ENCODE measurements at regions not wholly inside any gene's neighbourhood (a gene's known extent, or its start where the extent isn't known, plus 50 kb on each side); places are given as distances from the start of the nearest gene placed in this dataset.

DNA sequence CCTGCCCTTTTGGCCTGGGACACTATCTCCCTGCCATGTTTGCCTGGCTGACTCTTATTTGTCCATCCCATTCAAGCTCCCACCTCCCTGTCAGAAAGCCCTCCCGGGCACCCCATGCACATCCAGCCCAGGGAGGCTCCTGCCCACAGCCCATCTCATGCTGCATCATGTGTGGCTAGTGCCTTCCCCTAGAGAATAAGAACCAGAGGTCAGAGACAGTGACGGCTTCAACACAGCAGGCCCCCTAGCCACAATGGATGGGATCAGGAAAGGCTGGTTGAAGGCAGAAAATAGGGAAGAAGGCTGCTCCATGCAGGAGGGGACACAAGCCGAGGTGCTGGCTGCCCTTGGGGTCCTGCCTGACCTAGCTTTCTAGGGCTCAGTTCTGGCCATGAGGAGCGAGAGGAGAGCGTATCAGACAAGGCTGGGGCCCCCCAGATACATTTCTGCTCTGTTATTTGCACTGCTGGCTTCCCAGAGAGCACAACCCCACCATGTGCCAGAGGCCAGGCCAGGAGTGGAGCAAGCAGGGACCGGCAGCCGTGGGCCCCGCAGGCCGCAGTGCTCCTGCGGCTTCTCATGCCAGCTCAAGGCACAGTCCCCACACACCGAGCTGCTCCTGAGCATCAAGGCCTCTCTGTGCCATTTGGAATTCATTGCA is 161.1 kb upstream of the ZMIZ1 start:
- DNase-seq, result peak; percentile 57
- Histone ChIP-seq H3K36me3 (replicated peaks; ENCODE audit: control insufficient read depth, insufficient read depth, low read length) (no peaks in the 10 kb centered on the region), H3K4me3 (ENCODE audit: insufficient read depth, low read depth, low read length) (no peak overlapping the region), H3K27me3 (ENCODE audit: control insufficient read depth, insufficient read depth, low read length) (no peaks in the 10 kb centered on the region; the same call in 1 of the 2 replicates)

DNA sequence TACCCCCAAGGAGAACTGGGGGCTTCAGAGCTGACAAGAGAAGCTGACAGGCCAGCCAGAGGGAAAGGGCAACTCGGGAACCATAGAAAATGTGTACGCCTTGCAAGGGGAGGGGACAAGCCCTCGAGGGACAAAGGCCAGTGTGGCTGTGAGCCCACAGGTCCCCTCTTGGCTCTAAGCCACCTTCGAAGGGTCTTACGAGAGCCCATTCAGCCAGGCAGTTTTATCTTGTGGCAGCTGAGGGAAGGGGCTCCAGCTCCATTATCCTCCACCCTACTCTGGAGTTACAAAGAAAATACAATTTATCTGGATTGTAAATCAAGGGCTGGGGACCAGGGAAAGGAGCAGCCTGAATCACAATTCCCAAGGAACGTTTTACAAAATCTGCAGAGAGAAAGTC is 159.5 kb upstream of the ZMIZ1 start:
- Histone ChIP-seq H3K36me3 (replicated peaks; ENCODE audit: control insufficient read depth, insufficient read depth, low read length) (no peaks in the 10 kb centered on the region), H3K4me3 (ENCODE audit: insufficient read depth, low read depth, low read length) (no peak overlapping the region), H3K27me3 (ENCODE audit: control insufficient read depth, insufficient read depth, low read length) (peaks cover 2% of the 10 kb centered on the region)
- no peak for DNase-seq

DNA sequence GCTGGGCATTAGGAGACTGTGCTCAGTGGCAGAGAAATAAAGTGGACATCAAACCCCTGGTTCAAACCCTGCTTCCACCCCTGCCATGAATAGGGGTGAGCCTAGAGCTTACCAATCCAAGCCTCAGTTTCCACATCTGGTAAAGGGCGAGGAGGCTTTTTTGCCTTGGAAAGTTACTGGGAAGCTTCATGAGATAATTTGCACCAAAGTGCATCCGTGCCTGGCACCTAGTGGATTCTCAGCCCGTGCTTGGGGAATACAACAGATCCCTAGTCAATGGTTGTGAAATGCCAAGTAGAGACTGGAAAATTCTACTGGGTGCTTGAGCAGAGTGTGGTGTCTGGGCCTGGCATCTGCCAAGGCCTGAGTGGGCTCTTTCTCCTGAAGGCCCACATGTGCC is 158.7 kb upstream of the ZMIZ1 start:
- DNase-seq, result no peak
- H3K4me3 ChIP-seq (ENCODE audit: insufficient read depth, low read depth, low read length), result no peak overlapping the region
- H3K27me3 ChIP-seq (ENCODE audit: control insufficient read depth, insufficient read depth, low read length), result peaks cover 2% of the 10 kb centered on the region
- no peaks in the 10 kb centered on the region for H3K36me3 ChIP-seq (replicated peaks; ENCODE audit: control insufficient read depth, insufficient read depth, low read length)

DNA sequence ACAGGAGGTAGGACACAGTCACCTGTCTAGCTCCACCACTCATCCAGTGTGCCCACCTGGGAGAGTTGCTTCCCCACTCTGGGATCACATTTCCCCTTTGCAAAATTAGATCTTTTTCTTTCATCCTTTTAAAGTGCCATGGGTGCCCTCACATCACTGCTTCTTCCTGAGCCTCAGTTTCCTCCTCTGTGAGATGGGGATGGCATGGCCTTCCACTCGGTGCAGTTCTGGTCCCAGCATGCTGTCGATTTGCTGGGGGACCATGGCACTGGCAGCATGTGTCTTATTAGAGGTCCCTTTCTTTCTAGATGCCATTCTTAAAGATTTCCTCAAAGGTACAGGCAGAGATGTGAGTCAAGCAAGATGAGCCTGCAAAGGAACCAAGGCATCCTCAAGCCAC is 158.3 kb upstream of the ZMIZ1 start:
- Histone ChIP-seq H3K36me3 (replicated peaks; ENCODE audit: control insufficient read depth, insufficient read depth, low read length) (no peaks in the 10 kb centered on the region), H3K4me3 (ENCODE audit: insufficient read depth, low read depth, low read length) (no peak overlapping the region), H3K27me3 (ENCODE audit: control insufficient read depth, insufficient read depth, low read length) (peaks cover 2% of the 10 kb centered on the region)
- no peak for DNase-seq

DNA sequence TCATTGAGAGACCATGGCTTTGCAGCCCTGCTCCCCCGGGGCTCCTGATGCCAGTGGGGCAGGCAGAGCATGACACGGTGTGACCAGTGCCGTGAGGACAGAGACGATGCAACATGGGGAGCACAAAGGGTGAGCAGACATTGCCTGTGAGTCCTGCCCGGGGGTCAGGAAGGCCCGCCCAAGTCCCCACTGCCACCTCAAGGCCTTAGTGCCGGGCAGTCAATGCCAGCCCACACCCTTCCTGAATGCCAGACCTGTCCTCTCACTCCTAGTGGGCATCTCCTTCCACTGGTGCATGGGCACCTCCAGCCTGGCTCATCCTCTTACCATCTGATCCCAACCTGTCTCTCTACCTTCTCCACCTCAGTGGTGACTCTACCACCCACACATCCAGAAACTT is 157.9 kb upstream of the ZMIZ1 start:
- Histone ChIP-seq H3K27me3 (ENCODE audit: control insufficient read depth, insufficient read depth, low read length) (peaks cover 2% of the 10 kb centered on the region), H3K36me3 (replicated peaks; ENCODE audit: control insufficient read depth, insufficient read depth, low read length) (no peaks in the 10 kb centered on the region), H3K4me3 (ENCODE audit: insufficient read depth, low read depth, low read length) (no peak overlapping the region)
- no peak for DNase-seq

DNA sequence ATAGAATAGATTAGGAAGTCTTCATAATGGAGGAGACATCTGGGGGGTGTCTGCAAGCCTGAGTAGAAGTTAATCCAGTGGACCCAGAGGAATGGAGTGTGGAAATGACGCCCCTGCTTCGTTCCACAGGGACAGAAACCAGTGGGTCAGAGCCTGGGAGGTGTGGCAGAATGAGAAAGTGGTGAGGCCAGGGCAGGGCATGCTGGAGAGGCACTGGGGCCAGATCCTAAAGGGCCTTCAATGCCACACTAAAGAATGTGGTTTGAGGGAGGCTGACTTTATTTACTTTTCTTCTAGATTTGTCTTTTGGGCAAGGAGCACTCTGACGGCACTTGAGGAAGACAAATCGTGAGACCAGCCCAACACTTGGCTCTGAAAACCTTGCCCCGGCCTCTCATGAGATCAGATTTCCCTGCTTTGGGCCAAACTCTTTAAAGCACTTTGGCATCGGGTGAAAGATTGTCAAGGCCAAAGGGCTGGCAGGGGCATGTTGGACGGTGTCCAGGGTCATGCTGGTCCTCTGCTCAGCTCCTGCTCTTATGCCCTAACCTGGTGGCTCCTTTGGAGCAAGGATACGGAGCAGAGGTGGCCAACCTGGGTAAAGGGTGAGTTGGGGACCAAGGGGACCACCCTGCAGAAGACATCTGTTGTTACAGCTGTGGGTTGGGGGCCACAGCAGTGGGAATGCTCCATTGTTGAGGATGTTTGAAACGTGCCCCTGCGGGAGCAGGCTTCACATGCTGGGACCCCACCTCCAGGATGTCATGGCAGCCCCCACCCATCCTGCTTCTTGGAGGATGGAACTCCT is 157.0 kb upstream of the ZMIZ1 start:
- H3K36me3 ChIP-seq (replicated peaks; ENCODE audit: control insufficient read depth, insufficient read depth, low read length), result no peaks in the 10 kb centered on the region
- H3K4me3 ChIP-seq (ENCODE audit: insufficient read depth, low read depth, low read length), result no peak overlapping the region
- peaks cover 2% of the 10 kb centered on the region for H3K27me3 ChIP-seq (ENCODE audit: control insufficient read depth, insufficient read depth, low read length)
- no peak for DNase-seq

- Histone ChIP-seq H3K4me3 (ENCODE audit: insufficient read depth, low read depth, low read length) (no peak overlapping the region), H3K27me3 (ENCODE audit: control insufficient read depth, insufficient read depth, low read length) (peaks cover 2% of the 10 kb centered on the region), H3K36me3 (replicated peaks; ENCODE audit: control insufficient read depth, insufficient read depth, low read length) (no peaks in the 10 kb centered on the region)
- no peak for DNase-seq
These were observed 156.2 kb upstream of the ZMIZ1 start for GRCh38 chr10:78912361-78913218.

- peak; percentile 90 for DNase-seq
- Histone ChIP-seq H3K27me3 (ENCODE audit: control insufficient read depth, insufficient read depth, low read length) (peaks cover 2% of the 10 kb centered on the region), H3K36me3 (replicated peaks; ENCODE audit: control insufficient read depth, insufficient read depth, low read length) (no peaks in the 10 kb centered on the region), H3K4me3 (ENCODE audit: insufficient read depth, low read depth, low read length) (no peak overlapping the region)
These were observed 155.3 kb upstream of the ZMIZ1 start for GRCh38 chr10:78913219-78914059.

DNA sequence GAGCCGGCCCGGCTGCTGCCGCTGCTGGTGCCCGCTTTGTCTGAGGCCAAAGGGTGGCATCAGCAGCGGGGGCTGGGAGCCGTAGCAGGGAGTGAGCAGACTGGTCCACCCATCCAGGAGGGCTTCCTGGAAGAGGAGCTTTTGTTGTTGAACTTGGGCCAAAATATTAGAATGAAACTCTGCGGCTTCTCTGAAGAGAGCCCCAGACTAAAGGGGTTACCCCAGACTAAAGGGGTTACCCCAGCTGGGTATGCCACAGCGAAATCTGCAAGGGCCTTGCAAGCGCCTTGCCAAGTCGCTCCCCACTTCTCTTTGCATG is 154.7 kb upstream of the ZMIZ1 start:
- no peaks in the 10 kb centered on the region for H3K36me3 ChIP-seq (replicated peaks; ENCODE audit: control insufficient read depth, insufficient read depth, low read length)
- H3K27me3 ChIP-seq (ENCODE audit: control insufficient read depth, insufficient read depth, low read length), result peaks cover 2% of the 10 kb centered on the region
- no peak overlapping the region for H3K4me3 ChIP-seq (ENCODE audit: insufficient read depth, low read depth, low read length)
- DNase-seq, result peak; percentile 53

GRCh38 chr10:78914502-78915189 is 154.1 kb upstream of the ZMIZ1 start:
- H3K36me3 ChIP-seq (replicated peaks; ENCODE audit: control insufficient read depth, insufficient read depth, low read length), result no peaks in the 10 kb centered on the region
- H3K4me3 ChIP-seq (ENCODE audit: insufficient read depth, low read depth, low read length), result no peak overlapping the region
- DNase-seq, result no peak

GRCh38 chr10:78915190-78915518 is 153.6 kb upstream of the ZMIZ1 start:
- H3K4me3 ChIP-seq (ENCODE audit: insufficient read depth, low read depth, low read length), result no peak overlapping the region
- no peaks in the 10 kb centered on the region for H3K36me3 ChIP-seq (replicated peaks; ENCODE audit: control insufficient read depth, insufficient read depth, low read length)
- DNase-seq, result no peak
- H3K27me3 ChIP-seq (ENCODE audit: control insufficient read depth, insufficient read depth, low read length), result peaks cover 2% of the 10 kb centered on the region

More at GRCh38 chr10:78914502-78915189, 154.1 kb upstream of the ZMIZ1 start:
- H3K27me3 ChIP-seq (ENCODE audit: control insufficient read depth, insufficient read depth, low read length), result peaks cover 2% of the 10 kb centered on the region

GRCh38 chr10:78916227-78916626 is 152.5 kb upstream of the ZMIZ1 start:
- no peak for DNase-seq
- H3K27me3 ChIP-seq (ENCODE audit: control insufficient read depth, insufficient read depth, low read length), result peaks cover 2% of the 10 kb centered on the region
- no peaks in the 10 kb centered on the region for H3K36me3 ChIP-seq (replicated peaks; ENCODE audit: control insufficient read depth, insufficient read depth, low read length)
- H3K4me3 ChIP-seq (ENCODE audit: insufficient read depth, low read depth, low read length), result no peak overlapping the region

DNA sequence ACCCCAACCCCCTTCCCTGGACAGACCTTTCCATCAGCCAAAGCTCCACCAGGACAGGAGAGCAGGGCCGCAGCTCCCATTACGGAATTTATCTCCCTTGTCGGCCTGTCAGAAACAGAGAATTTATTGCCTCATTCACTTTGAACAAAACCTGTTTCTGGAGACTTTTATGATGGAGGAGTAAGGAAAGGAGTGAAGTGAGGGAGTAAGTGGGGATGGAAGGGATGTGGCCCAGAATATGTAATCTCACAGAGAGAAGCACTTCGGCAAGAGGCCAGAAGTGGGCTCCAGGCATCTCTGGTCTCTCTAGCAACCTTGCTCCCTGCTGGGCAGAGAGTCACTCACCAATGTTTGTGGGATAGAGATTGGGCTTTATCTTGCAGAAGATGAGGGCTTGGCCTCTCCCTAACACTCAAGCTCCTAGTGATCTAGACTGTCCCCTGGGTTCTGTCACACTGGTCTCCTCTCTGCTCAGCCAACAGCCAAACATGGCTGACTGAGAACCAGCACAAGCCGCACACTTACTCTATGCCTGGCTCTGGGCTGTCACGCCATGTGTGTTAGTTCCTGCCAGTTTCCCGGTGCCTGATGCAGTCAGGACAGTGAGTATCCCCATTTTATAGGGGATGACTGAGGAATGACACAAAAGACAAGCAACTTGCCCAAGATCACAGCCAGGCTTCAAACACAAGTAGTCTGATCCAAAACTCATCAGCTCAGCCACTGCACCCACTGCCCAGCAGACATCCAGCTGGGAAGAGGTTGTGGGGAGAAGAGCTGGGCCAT is 149.4 kb upstream of the ZMIZ1 start:
- Histone ChIP-seq H3K27me3 (ENCODE audit: control insufficient read depth, insufficient read depth, low read length) (no peaks in the 10 kb centered on the region), H3K4me3 (ENCODE audit: insufficient read depth, low read depth, low read length) (no peak overlapping the region), H3K36me3 (replicated peaks; ENCODE audit: control insufficient read depth, insufficient read depth, low read length) (no peaks in the 10 kb centered on the region)
- no peak for DNase-seq

All from H7 (cell line).